GM19395 (cell line): ENCODE measurements at regions not wholly inside any gene's neighbourhood (a gene's known extent, or its start where the extent isn't known, plus 50 kb on each side); places are given as distances from the start of the nearest gene placed in this dataset.

Experiments
- ATAC-seq: cut with Tn5 transposase; IDR thresholded peaks from one replicate; pipeline ENCODE4 v1.9.1; 2021; ENCODE audit warnings: mild to moderate bottlenecking, moderate library complexity; ENCODE audit not compliant: unreplicated experiment

GRCh38 chr5:18091142-18091541, 456.9 kb downstream of the TAF11L14 start:
- no peak for ATAC-seq

GRCh38 chr5:18091758-18092157, 457.5 kb downstream of the TAF11L14 start:
- ATAC-seq: no peak

GRCh38 chr5:18095061-18095460, 460.8 kb downstream of the TAF11L14 start:
- ATAC-seq: no peak

GRCh38 chr5:18097817-18098216, 463.6 kb downstream of the TAF11L14 start:
- ATAC-seq: no peak

GRCh38 chr5:18098691-18099090, 464.4 kb downstream of the TAF11L14 start:
- ATAC-seq: no peak

GRCh38 chr5:18099261-18099660, 465.0 kb downstream of the TAF11L14 start:
- no peak for ATAC-seq

GRCh38 chr5:18101532-18101931, 467.3 kb downstream of the TAF11L14 start:
- ATAC-seq: no peak

GRCh38 chr5:18102733-18103132, 468.5 kb downstream of the TAF11L14 start:
- no peak for ATAC-seq

GRCh38 chr5:18105449-18105848, 471.2 kb downstream of the TAF11L14 start:
- no peak for ATAC-seq

GRCh38 chr5:18111906-18112465, 477.7 kb downstream of the TAF11L14 start:
- no peak for ATAC-seq

GRCh38 chr5:18113721-18114120, 479.5 kb downstream of the TAF11L14 start:
- ATAC-seq: no peak

GRCh38 chr5:18114151-18114757, 480.0 kb downstream of the TAF11L14 start:
- no peak for ATAC-seq

- no peak for ATAC-seq
These were observed 483.7 kb downstream of the TAF11L14 start for GRCh38 chr5:18117968-18118367.

GRCh38 chr5:18119156-18119785, 485.0 kb downstream of the TAF11L14 start:
- no peak for ATAC-seq

- no peak for ATAC-seq
These were observed 507.0 kb downstream of the TAF11L14 start for GRCh38 chr5:18141222-18141621.

- no peak for ATAC-seq
These were observed 508.6 kb downstream of the TAF11L14 start for GRCh38 chr5:18142831-18143230.

GRCh38 chr5:18152671-18153070, 518.4 kb downstream of the TAF11L14 start:
- ATAC-seq: no peak

- ATAC-seq: no peak
These were observed 523.9 kb downstream of the TAF11L14 start for GRCh38 chr5:18158166-18158565.

GRCh38 chr5:18159331-18159730, 525.1 kb downstream of the TAF11L14 start:
- no peak for ATAC-seq

- ATAC-seq: no peak
These were observed 537.4 kb downstream of the TAF11L14 start for GRCh38 chr5:18171684-18172083.

GRCh38 chr5:18179579-18179978, 545.3 kb downstream of the TAF11L14 start:
- ATAC-seq: no peak

- ATAC-seq: no peak
These were observed 547.3 kb downstream of the TAF11L14 start for GRCh38 chr5:18181575-18181974.

GRCh38 chr5:18195910-18196309, 561.6 kb downstream of the TAF11L14 start:
- no peak for ATAC-seq
